ENCODE measurements at regions not wholly inside any gene's neighbourhood (a gene's known extent, or its start where the extent isn't known, plus 50 kb on each side); places are given as distances from the start of the nearest gene placed in this dataset.

GRCh38 chr1:196094821-196095220 is 513.4 kb downstream of the KCNT2 start:
- H3K4me3 ChIP-seq (ENCODE audit: low read depth, low read length) = no peak overlapping the region
- TF ChIP-seq CTCF (IDR thresholded peaks at IDR 0.05; ENCODE audit: insufficient read depth, low read depth, low read length) = no peak
- DNase-seq (ENCODE audit: low read depth) = no peak

GRCh38 chr1:196091397-196092135 is 516.7 kb downstream of the KCNT2 start:
- no peak for DNase-seq (ENCODE audit: low read depth)
- no peak overlapping the region for H3K4me3 ChIP-seq (ENCODE audit: low read depth, low read length)
- TF ChIP-seq CTCF (IDR thresholded peaks at IDR 0.05; ENCODE audit: insufficient read depth, low read depth, low read length) = no peak

GRCh38 chr1:196090226-196090625 is 518.0 kb downstream of the KCNT2 start:
- no peak for TF ChIP-seq CTCF (IDR thresholded peaks at IDR 0.05; ENCODE audit: insufficient read depth, low read depth, low read length)
- no peak overlapping the region for H3K4me3 ChIP-seq (ENCODE audit: low read depth, low read length)
- DNase-seq (ENCODE audit: low read depth) = no peak

GRCh38 chr1:196088541-196088940 is 519.7 kb downstream of the KCNT2 start:
- no peak overlapping the region for H3K4me3 ChIP-seq (ENCODE audit: low read depth, low read length)
- TF ChIP-seq CTCF (IDR thresholded peaks at IDR 0.05; ENCODE audit: insufficient read depth, low read depth, low read length) = no peak
- DNase-seq (ENCODE audit: low read depth) = no peak

GRCh38 chr1:196078691-196079090 is 529.5 kb downstream of the KCNT2 start:
- DNase-seq (ENCODE audit: low read depth) = no peak
- H3K4me3 ChIP-seq (ENCODE audit: low read depth, low read length) = no peak overlapping the region
- TF ChIP-seq CTCF (IDR thresholded peaks at IDR 0.05; ENCODE audit: insufficient read depth, low read depth, low read length) = no peak

- H3K4me3 ChIP-seq (ENCODE audit: low read depth, low read length) = no peak overlapping the region
- TF ChIP-seq CTCF (IDR thresholded peaks at IDR 0.05; ENCODE audit: insufficient read depth, low read depth, low read length) = no peak
- DNase-seq (ENCODE audit: low read depth) = no peak
Observed at GRCh38 chr1:196075621-196076020, 532.6 kb downstream of the KCNT2 start.

GRCh38 chr1:196074182-196074581 is 534.1 kb downstream of the KCNT2 start:
- DNase-seq (ENCODE audit: low read depth) = no peak
- no peak overlapping the region for H3K4me3 ChIP-seq (ENCODE audit: low read depth, low read length)
- TF ChIP-seq CTCF (IDR thresholded peaks at IDR 0.05; ENCODE audit: insufficient read depth, low read depth, low read length) = no peak

All from fibroblast of villous mesenchyme (primary cell).